ENCODE measurements at regions not wholly inside any gene's neighbourhood (a gene's known extent, or its start where the extent isn't known, plus 50 kb on each side); places are given as distances from the start of the nearest gene placed in this dataset.

GRCh38 chr12:124194893-124195566, 99.9 kb upstream of the RFLNA start:
- intact Hi-C loops (cut with DNase I), result no loop called here
- no peaks in the 10 kb centered on the region for H3K27me3 ChIP-seq
- H3K9me3 ChIP-seq, result no peaks in the 10 kb centered on the region
- no peak for ATAC-seq
- TF ChIP-seq CTCF (IDR thresholded peaks at IDR 0.05) (no peak), POLR2A (IDR thresholded peaks at IDR 0.05) (no peak)
- no peak overlapping the region for H3K4me3 ChIP-seq
- no peak for DNase-seq
- no peaks in the 10 kb centered on the region for H3K4me1 ChIP-seq
- no peak overlapping the region for H3K27ac ChIP-seq
- 69% methylated on average over 11 of the region's 18 CpGs for WGBS (ENCODE audit: insufficient coverage, low coverage, low lambda C conversion rate, missing lambda C conversion rate)
- H3K36me3 ChIP-seq, result no peaks in the 10 kb centered on the region

- ATAC-seq (no peak), DNase-seq (no peak)
- Histone ChIP-seq H3K4me1 (no peaks in the 10 kb centered on the region), H3K36me3 (no peaks in the 10 kb centered on the region), H3K9me3 (no peaks in the 10 kb centered on the region), H3K27me3 (no peaks in the 10 kb centered on the region), H3K4me3 (no peak overlapping the region), H3K27ac (no peak overlapping the region)
- 59% methylated on average over 6 of the region's 6 CpGs for WGBS (ENCODE audit: insufficient coverage, low coverage, low lambda C conversion rate, missing lambda C conversion rate)
- intact Hi-C loops (cut with DNase I), result no loop called here
- TF ChIP-seq POLR2A (IDR thresholded peaks at IDR 0.05) (no peak), CTCF (IDR thresholded peaks at IDR 0.05) (no peak)
These were observed 99.3 kb upstream of the RFLNA start for GRCh38 chr12:124195567-124195942.

- Histone ChIP-seq H3K4me1 (no peaks in the 10 kb centered on the region), H3K27me3 (no peaks in the 10 kb centered on the region), H3K36me3 (no peaks in the 10 kb centered on the region), H3K9me3 (no peaks in the 10 kb centered on the region), H3K27ac (no peak overlapping the region), H3K4me3 (no peak overlapping the region)
- 68% methylated on average over 4 of the region's 7 CpGs for WGBS (ENCODE audit: insufficient coverage, low coverage, low lambda C conversion rate, missing lambda C conversion rate)
- no peak for ATAC-seq
- intact Hi-C loops (cut with DNase I), result no loop called here
- DNase-seq, result no peak
- TF ChIP-seq CTCF (IDR thresholded peaks at IDR 0.05) (no peak), POLR2A (IDR thresholded peaks at IDR 0.05) (no peak)
These were observed 98.7 kb upstream of the RFLNA start for GRCh38 chr12:124196236-124196635.

GRCh38 chr12:124201248-124201647, 93.6 kb upstream of the RFLNA start:
- no peaks in the 10 kb centered on the region for H3K36me3 ChIP-seq
- H3K27ac ChIP-seq, result no peak overlapping the region
- DNase-seq (no peak), ATAC-seq (no peak)
- H3K9me3 ChIP-seq, result no peaks in the 10 kb centered on the region
- 83% methylated on average over 1 of the region's 1 CpG for WGBS (ENCODE audit: insufficient coverage, low coverage, low lambda C conversion rate, missing lambda C conversion rate)
- TF ChIP-seq CTCF (IDR thresholded peaks at IDR 0.05), result no peak
- no peak for TF ChIP-seq POLR2A (IDR thresholded peaks at IDR 0.05)
- intact Hi-C loops (cut with DNase I), result no loop called here
- no peaks in the 10 kb centered on the region for H3K4me1 ChIP-seq
- H3K4me3 ChIP-seq, result no peak overlapping the region
- no peaks in the 10 kb centered on the region for H3K27me3 ChIP-seq

GRCh38 chr12:124203176-124203575, 91.7 kb upstream of the RFLNA start:
- TF ChIP-seq POLR2A (IDR thresholded peaks at IDR 0.05), result no peak
- TF ChIP-seq CTCF (IDR thresholded peaks at IDR 0.05), result no peak
- no peaks in the 10 kb centered on the region for H3K27me3 ChIP-seq
- ATAC-seq, result no peak
- intact Hi-C loops (cut with DNase I), result no loop called here
- H3K4me3 ChIP-seq, result no peak overlapping the region
- H3K4me1 ChIP-seq, result no peaks in the 10 kb centered on the region
- DNase-seq, result no peak
- no peak overlapping the region for H3K27ac ChIP-seq
- WGBS (ENCODE audit: insufficient coverage, low coverage, low lambda C conversion rate, missing lambda C conversion rate), result 57% methylated on average over 5 of the region's 5 CpGs
- no peaks in the 10 kb centered on the region for H3K9me3 ChIP-seq
- H3K36me3 ChIP-seq, result no peaks in the 10 kb centered on the region
